Thoracic aorta (tissue), 2 donors: ENCODE measurements at regions not wholly inside any gene's neighbourhood (a gene's known extent, or its start where the extent isn't known, plus 50 kb on each side); places are given as distances from the start of the nearest gene placed in this dataset.

Source experiments
- ATAC-seq: fragments of 150-250 bp; one replicate; pipeline ENCODE4 v1.8.0; 2017; ENCODE audit warnings: low read depth; ENCODE audit not compliant: insufficient number of reproducible peaks, low FRiP score
- DNase-seq: peaks from one replicate; pipeline ENCODE4 v3.0.0-alpha.2; 2020; ENCODE audit warnings: low spot score
- H3K27ac ChIP-seq, 2 donors: fragments of 200-600 bp; sonication (generic); 1 replicate in 1 of 2; 2 replicates in 1 of 2; pipeline ENCODE4 v1.5.1; 2016; ENCODE audit warnings: mild to moderate bottlenecking in 2 of 2, moderate library complexity in 2 of 2
- H3K27me3 ChIP-seq: fragments of 200-600 bp; sonication (generic); replicated peaks from 2 replicates; pipeline ENCODE4 v1.6.0; 2016; ENCODE audit warnings: mild to moderate bottlenecking; ENCODE audit not compliant: insufficient read depth
- H3K36me3 ChIP-seq: fragments of 200-600 bp; sonication (generic); one replicate; pipeline ENCODE4 v1.5.1; 2016
- H3K4me1 ChIP-seq, 2 donors: fragments of 200-600 bp; sonication (generic); 1 replicate in 1 of 2; 2 replicates in 1 of 2; pipeline versions ENCODE4 v1.5.1 to v1.6.0; 2016; ENCODE audit warnings: low read depth in 2 of 2, mild to moderate bottlenecking in 1 of 2; ENCODE audit not compliant: control insufficient read depth in 1 of 2
- H3K4me3 ChIP-seq: fragments of 200-600 bp; sonication (generic); 2 replicates; pipeline ENCODE4 v1.5.1; 2016; ENCODE audit warnings: mild to moderate bottlenecking
- H3K9me3 ChIP-seq: fragments of 200-600 bp; sonication (generic); 2 replicates; pipeline ENCODE4 v1.5.1; 2016
- TF ChIP-seq, protein P1 (sequence below): fragments of 200-600 bp; sonication (generic); IDR thresholded peaks from one replicate; pipeline ENCODE4 v1.5.1; 2019; ENCODE audit warnings: antibody characterized with exemption

DNA sequence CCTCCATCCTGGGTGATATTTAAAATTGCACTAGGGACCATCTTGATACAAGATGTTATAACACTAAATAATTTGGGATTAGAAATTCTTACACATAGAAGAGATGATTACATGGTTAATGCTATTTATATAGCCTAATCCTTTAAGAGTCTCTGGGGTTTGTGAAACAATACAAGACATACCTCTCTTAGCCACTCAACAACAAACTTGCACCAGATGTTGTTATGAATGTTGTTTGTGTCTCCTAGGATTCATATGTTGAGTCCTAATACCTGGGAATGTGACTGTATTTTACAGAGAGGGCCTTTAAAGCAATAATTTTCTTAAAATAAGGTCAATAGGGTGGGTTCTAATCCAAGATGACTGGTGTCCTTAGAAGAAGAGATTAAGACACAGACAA, 678.3 kb downstream of the NYAP2 start:
- no peak for ATAC-seq
- Histone ChIP-seq H3K9me3 (no peaks in the 10 kb centered on the region), H3K4me3 (no peak overlapping the region), H3K27me3 (no peaks in the 10 kb centered on the region), H3K36me3 (no peaks in the 10 kb centered on the region), H3K27ac (no peak overlapping the region), H3K4me1 (peaks cover 0 to 10% of the 10 kb centered on the region in 2 donors)
- TF ChIP-seq, protein P1, sequence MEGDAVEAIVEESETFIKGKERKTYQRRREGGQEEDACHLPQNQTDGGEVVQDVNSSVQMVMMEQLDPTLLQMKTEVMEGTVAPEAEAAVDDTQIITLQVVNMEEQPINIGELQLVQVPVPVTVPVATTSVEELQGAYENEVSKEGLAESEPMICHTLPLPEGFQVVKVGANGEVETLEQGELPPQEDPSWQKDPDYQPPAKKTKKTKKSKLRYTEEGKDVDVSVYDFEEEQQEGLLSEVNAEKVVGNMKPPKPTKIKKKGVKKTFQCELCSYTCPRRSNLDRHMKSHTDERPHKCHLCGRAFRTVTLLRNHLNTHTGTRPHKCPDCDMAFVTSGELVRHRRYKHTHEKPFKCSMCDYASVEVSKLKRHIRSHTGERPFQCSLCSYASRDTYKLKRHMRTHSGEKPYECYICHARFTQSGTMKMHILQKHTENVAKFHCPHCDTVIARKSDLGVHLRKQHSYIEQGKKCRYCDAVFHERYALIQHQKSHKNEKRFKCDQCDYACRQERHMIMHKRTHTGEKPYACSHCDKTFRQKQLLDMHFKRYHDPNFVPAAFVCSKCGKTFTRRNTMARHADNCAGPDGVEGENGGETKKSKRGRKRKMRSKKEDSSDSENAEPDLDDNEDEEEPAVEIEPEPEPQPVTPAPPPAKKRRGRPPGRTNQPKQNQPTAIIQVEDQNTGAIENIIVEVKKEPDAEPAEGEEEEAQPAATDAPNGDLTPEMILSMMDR, result no peak
- DNase-seq, result no peak

DNA sequence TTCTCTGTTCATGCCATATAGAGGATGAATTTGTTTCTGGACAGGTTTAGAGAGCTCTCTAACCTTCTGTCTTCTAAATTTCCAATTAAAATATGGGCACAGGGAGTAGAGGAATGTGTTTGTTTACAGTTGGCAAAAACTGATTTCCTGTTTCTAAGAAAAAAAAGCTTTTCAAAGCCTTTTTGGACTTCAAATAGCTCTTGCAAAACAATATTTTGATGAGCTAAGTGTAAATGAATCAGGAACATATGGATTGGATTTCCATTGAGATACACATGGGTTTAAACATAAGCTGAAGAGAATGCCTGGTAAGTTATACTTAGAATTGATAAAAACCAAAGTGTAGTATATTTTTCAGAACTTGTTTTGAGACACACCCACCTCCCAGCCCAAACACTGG, 677.5 kb downstream of the NYAP2 start:
- peaks cover 0 to 13% of the 10 kb centered on the region in 2 donors for H3K4me1 ChIP-seq
- no peak overlapping the region for H3K27ac ChIP-seq
- no peaks in the 10 kb centered on the region for H3K36me3 ChIP-seq
- H3K4me3 ChIP-seq, result no peak overlapping the region
- ATAC-seq, result no peak
- H3K27me3 ChIP-seq, result no peaks in the 10 kb centered on the region
- DNase-seq, result no peak
- TF ChIP-seq, protein P1, result no peak
- H3K9me3 ChIP-seq, result no peaks in the 10 kb centered on the region

DNA sequence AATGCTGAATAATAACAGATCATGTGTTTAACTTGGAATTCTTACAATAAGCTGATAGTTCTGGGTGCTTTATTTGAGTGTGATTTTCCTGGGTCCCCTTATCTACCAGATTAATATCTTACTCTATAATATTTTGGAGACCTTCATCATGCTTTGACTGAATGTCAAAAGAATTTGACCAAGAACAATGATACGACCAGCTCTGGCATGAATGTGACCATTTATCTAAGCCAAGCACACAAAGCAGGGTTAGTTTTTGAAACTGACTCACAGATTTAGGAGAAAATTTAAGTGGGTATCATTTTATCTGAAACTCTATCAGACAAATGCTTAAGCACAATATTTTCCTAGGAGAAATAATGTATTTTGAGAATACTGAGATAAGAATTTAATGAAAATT, 677.0 kb downstream of the NYAP2 start:
- H3K27ac ChIP-seq, result no peak overlapping the region
- TF ChIP-seq, protein P1, result no peak
- H3K36me3 ChIP-seq, result no peaks in the 10 kb centered on the region
- peaks cover 0 to 13% of the 10 kb centered on the region in 2 donors for H3K4me1 ChIP-seq
- H3K27me3 ChIP-seq, result no peaks in the 10 kb centered on the region
- no peak overlapping the region for H3K4me3 ChIP-seq
- no peak for DNase-seq
- H3K9me3 ChIP-seq, result no peaks in the 10 kb centered on the region
- ATAC-seq, result no peak

DNA sequence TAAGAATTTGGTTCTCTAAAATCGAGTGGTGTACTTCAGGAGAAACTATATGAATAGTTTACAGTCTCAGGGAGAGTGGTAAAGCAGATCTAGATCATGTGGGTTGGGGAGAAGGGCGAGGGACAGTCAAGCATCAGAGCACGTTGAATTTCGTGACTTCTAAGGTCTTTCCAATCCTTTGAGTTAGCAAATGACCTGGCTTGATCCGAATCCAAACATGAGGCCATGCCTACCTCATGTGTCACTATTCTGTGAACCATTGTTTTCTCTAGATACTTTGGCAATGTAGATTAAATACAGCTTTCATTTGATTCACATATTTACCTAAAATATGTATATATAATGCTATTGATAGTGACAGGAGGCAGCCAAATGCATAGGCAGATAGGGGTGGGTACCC, 674.9 kb downstream of the NYAP2 start:
- TF ChIP-seq, protein P1, result no peak
- Histone ChIP-seq H3K36me3 (no peaks in the 10 kb centered on the region), H3K4me1 (peaks cover 0 to 13% of the 10 kb centered on the region in 2 donors), H3K27me3 (no peaks in the 10 kb centered on the region), H3K27ac (no peak overlapping the region), H3K9me3 (no peaks in the 10 kb centered on the region), H3K4me3 (no peak overlapping the region)
- DNase-seq, result no peak
- no peak for ATAC-seq

DNA sequence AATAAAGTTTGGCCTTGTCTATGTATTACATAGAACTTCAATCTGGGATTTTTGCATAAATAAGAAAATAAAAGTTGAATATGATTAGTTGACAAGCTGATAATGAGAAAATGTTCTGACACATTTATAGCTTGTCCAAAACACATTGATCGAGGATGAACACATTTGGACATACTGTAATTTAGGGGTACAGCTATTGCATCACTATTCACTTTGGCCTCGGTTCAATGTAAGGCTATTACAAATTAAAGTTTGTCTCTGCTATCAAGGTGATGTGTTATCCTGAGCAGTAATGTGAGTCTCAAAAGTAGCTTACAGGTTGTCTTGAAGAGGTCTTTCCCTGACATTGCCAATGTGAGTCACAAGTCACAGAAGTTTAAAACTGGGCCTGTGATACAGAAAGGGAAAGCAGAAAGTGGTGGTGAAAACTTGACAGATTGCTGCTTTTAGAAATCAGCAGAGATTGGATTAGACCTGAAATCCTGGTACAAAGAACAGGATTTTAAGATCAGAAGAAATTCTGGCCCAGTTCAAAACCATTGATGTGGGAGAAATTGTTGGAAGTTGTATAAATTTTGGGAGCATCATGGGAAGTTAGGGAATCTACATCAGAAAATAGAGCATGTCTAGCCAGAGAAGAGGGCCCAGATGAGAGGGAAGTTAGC, 674.1 kb downstream of the NYAP2 start:
- no peak for ATAC-seq
- Histone ChIP-seq H3K27me3 (no peaks in the 10 kb centered on the region), H3K9me3 (no peaks in the 10 kb centered on the region), H3K4me1 (peaks cover 0 to 13% of the 10 kb centered on the region in 2 donors), H3K27ac (no peak overlapping the region), H3K36me3 (no peaks in the 10 kb centered on the region), H3K4me3 (no peak overlapping the region)
- TF ChIP-seq, protein P1, result no peak
- no peak for DNase-seq
